AG04449 (cell line): ENCODE measurements at regions not wholly inside any gene's neighbourhood (a gene's known extent, or its start where the extent isn't known, plus 50 kb on each side); places are given as distances from the start of the nearest gene placed in this dataset.
"Not testable (repeated sequence)": the region's sequence is repeated elsewhere in the genome, so short reads cannot be mapped to it uniquely, and the experiment has no call there.

Experiments used
- CTCF ChIA-PET: fragments of 350-600 bp; formaldehyde crosslinking; extraction: SDS; loops from one replicate; lab custom pipeline; 2021; ENCODE audit warnings: antibody characterized with exemption; lab: Yijun Ruan, JAX
- POLR2A ChIA-PET: fragments of 400-600, 350-600 bp; formaldehyde crosslinking; extraction: SDS; loops from one replicate; lab custom pipeline; 2020; ENCODE audit warnings: antibody characterized with exemption, inconsistent platforms; lab: Yijun Ruan, JAX
- DNase-seq: peaks from one replicate; pipeline ENCODE4 v3.0.0-alpha.2; 2010; ENCODE audit warnings: low read depth, low spot score
- H3K4me3 ChIP-seq: 2 replicates; pipeline ENCODE4 v1.5.1; 2011; ENCODE audit warnings: low read depth, mild to moderate bottlenecking, control low read depth, low read length
- TF ChIP-seq, protein P1 (sequence below): IDR thresholded peaks from one replicate; pipeline ENCODE4 v1.5.1; 2011; ENCODE audit warnings: mild to moderate bottlenecking, moderate library complexity, low read length, control low read depth, inconsistent platforms; ENCODE audit not compliant: insufficient read depth; ENCODE audit errors: missing control alignments

- ChIA-PET POLR2A (no interaction called here), CTCF (no interaction called here)
- H3K4me3 ChIP-seq = no peak overlapping the region
- DNase-seq = no peak
- TF ChIP-seq, protein P1, sequence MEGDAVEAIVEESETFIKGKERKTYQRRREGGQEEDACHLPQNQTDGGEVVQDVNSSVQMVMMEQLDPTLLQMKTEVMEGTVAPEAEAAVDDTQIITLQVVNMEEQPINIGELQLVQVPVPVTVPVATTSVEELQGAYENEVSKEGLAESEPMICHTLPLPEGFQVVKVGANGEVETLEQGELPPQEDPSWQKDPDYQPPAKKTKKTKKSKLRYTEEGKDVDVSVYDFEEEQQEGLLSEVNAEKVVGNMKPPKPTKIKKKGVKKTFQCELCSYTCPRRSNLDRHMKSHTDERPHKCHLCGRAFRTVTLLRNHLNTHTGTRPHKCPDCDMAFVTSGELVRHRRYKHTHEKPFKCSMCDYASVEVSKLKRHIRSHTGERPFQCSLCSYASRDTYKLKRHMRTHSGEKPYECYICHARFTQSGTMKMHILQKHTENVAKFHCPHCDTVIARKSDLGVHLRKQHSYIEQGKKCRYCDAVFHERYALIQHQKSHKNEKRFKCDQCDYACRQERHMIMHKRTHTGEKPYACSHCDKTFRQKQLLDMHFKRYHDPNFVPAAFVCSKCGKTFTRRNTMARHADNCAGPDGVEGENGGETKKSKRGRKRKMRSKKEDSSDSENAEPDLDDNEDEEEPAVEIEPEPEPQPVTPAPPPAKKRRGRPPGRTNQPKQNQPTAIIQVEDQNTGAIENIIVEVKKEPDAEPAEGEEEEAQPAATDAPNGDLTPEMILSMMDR = no peak
These were observed 629.7 kb upstream of the SGCD start for GRCh38 chr5:155697236-155697635.

DNA sequence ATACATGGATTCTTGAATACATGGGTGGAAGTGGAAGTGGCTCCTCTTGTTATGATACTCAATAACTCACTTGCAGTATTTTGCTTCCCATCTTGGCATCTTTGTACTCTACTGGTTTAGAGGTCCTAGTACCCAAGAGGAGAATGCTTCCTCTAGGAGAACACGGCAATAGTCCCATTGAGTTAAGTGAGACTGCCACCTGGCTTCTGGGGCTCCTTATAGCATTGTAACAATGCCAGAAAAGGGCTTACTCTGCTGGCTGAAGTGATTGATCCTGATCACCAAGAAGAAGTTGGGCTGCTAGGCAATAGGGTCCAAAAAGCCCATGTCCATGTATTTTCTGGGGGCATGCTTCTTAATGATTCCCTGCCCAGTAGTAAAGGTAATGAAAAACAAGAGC is 627.6 kb upstream of the SGCD start:
- TF ChIP-seq, protein P1 = no peak
- CTCF ChIA-PET = interaction anchor here (1.2 kb wide), 2 partner anchors 12 to 240 kb away, joined by 3 to 4 read pairs; no protein-coding TSS in a partner anchor
- H3K4me3 ChIP-seq = no peak overlapping the region
- no peak for DNase-seq
- POLR2A ChIA-PET = no interaction called here

- no peak for DNase-seq
- no peak overlapping the region for H3K4me3 ChIP-seq
- CTCF ChIA-PET = interaction anchor here (0.9 to 4.0 kb wide), 14 partner anchors 11 to 1431 kb away, joined by 3 to 26 read pairs (median 4); no protein-coding TSS in a partner anchor
- TF ChIP-seq, protein P1 = peak; percentile 45
- POLR2A ChIA-PET = no interaction called here
These were observed 626.6 kb upstream of the SGCD start for GRCh38 chr5:155700333-155700732.

DNA sequence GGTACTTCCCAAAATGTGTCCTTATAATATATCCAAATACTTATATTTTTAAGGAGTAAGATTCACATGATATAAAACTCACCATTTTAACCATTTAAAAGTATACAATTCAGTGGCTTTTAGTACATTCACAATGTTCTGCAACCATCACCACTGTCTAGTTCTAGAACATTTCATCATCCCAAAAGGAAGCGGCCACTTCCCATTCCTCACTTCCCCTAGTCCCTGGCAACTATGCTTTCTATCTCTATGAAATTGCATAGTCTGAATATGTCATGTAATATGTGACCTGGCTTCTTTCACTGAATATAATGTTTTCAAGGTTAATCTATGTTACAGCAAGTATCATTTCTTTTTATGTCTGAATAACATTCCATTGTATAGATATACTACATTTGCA is 615.1 kb upstream of the SGCD start:
- H3K4me3 ChIP-seq = no peak overlapping the region
- POLR2A ChIA-PET = no interaction called here
- TF ChIP-seq, protein P1 = no peak
- CTCF ChIA-PET = no interaction called here
- no peak for DNase-seq

DNA sequence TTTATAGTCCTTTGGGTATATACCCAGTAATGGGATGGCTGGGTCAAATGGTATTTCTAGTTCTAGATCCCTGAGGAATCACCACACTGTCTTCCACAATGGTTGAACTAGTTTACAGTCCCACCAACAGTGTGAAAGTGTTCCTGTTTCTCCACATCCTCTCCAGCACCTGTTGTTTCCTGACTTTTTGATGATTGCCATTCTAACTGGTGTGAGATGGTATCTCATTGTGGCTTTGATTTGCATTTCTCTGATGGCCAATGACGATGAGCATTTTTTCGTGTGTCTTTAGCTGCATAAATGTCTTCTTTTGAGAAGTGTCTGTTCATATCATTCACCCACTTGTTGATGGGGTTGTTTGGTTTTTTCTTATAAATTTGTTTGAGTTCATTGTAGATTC is 612.5 kb upstream of the SGCD start:
- CTCF ChIA-PET, H3K4me3 ChIP-seq, POLR2A ChIA-PET: not testable (repeated sequence)

GRCh38 chr5:155726267-155726666 is 600.7 kb upstream of the SGCD start:
- H3K4me3 ChIP-seq = no peak overlapping the region
- ChIA-PET POLR2A (no interaction called here), CTCF (no interaction called here)
- no peak for DNase-seq
- TF ChIP-seq, protein P1 = no peak

More for the DNA sequence above, 612.5 kb upstream of the SGCD start:
- not testable (repeated sequence) for DNase-seq

- H3K4me3 ChIP-seq = peak overlapping the region; percentile 59
- ChIA-PET POLR2A (interaction anchor here (1.0 kb wide), 1 partner anchor 683 kb away, joined by 4 read pairs; no protein-coding TSS in a partner anchor), CTCF (interaction anchor here (1.3 to 1.5 kb wide), 3 partner anchors 25 to 1097 kb away, joined by 3 to 5 read pairs (median 3); no protein-coding TSS in a partner anchor)
- TF ChIP-seq, protein P1 = no peak
- DNase-seq = no peak
These were observed 599.3 kb upstream of the SGCD start for GRCh38 chr5:155727512-155728145.
